ENCODE measurements at regions not wholly inside any gene's neighbourhood (a gene's known extent, or its start where the extent isn't known, plus 50 kb on each side); places are given as distances from the start of the nearest gene placed in this dataset.

- DNase-seq: no peak
These were observed 306.2 kb downstream of the MATN1 start for GRCh38 chr1:30417001-30417700.

GRCh38 chr1:30416221-30416820 lies 307.1 kb downstream of the MATN1 start:
- no peak for DNase-seq

DNA sequence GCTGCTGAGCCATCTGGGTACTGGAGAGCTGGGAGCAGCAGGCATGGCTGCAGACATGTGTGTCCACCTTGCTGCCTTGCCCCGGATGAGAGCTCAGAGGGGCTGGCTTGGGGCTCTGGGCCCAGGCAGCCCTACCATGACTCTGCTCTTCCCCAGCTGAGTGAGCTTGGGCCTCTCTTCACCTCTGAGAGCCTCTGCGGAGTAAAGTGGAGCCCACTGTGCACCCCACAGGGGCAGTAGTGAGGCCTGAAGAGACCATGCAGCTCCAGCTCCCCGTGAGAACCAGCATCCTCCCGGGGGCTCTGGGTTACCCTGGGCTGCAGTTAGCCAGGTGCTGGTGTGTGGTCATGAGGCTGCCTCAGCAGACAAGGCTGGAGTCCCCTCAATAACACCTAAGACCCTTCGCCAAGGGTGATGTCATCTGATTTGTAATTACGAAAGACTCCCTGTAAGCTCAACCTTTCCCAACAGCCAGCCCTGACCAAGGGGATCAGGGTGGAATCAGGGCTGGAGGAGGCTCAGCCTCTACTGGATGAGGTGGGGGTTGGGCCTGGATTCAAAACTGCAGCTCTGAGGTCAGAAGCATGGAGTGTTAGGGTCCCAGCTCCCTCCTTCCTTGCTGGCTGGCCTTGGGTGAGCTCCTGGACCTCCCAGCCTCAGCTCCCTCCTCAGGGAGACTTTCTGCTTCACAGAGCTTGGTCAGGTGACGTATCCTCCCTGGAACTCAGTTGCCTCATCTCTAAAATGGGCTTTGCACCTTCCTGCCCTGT lies 308.0 kb downstream of the MATN1 start:
- no peak for DNase-seq

- DNase-seq: no peak
These were observed 308.6 kb downstream of the MATN1 start for GRCh38 chr1:30414851-30415165.

- no peak for DNase-seq
These were observed 309.1 kb downstream of the MATN1 start for GRCh38 chr1:30414086-30414850.

GRCh38 chr1:30413606-30414005 lies 309.8 kb downstream of the MATN1 start:
- no peak for DNase-seq

GRCh38 chr1:30413111-30413440 lies 310.3 kb downstream of the MATN1 start:
- DNase-seq: no peak

DNA sequence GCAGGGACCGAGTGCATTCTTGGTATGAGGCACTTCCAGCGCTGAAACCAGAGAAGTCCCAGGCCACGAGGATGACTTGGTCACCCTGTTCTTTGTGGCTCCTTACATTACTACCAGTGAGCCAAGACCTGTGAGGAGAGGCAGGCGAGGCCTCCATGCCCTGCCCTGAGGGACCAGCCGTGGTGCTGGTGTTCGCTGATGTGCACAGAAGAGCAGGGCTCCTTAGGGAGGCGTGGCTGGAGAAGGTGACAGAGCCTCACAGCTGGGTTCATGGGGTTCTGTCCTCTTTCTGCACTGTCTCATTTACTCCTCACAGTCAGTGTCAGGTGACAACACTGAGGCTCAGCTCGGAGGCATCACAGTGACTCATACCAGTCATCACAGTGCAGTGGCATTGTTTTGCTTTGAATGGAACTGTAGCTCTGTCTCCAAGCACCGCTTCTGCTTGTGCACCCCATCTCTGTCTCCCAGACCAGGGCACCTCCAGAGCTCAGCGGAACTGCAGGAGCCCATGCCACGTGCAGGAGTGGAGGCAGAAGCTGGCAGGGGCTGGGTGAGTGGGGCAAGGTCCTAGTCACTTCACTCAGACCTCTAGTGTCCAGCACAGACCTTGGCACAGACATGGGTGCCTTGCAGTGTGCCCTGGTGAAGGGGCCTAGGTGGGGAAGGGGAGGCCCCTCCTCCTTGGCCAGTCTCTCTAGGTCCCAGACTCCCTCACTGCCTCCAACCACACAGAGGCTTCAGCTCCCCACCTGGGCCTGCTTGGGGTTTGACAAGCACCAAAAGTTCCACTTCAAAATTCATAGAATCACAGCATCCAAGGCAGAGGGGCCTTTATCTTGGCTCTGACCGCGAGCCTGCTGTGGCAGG lies 310.9 kb downstream of the MATN1 start:
- no peak for DNase-seq

DNA sequence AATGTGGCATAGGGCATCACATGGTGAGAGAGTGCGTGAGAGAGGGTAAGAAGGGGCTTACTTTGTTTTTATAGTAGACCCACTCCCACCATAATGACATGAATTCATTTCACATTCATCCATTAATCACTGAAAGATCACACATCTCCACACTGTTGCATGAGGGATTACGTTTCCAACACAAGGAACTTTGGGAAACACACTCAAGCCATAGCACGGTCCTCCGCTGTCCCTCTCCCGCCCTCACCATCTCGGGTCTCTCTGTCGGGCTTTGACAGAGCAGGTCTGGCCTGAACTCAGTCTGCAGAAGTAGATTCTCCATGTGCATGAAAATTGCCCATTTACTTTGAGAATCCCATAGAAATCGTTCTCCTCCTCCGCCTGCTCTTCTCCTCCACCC lies 312.2 kb downstream of the MATN1 start:
- DNase-seq: no peak

DNA sequence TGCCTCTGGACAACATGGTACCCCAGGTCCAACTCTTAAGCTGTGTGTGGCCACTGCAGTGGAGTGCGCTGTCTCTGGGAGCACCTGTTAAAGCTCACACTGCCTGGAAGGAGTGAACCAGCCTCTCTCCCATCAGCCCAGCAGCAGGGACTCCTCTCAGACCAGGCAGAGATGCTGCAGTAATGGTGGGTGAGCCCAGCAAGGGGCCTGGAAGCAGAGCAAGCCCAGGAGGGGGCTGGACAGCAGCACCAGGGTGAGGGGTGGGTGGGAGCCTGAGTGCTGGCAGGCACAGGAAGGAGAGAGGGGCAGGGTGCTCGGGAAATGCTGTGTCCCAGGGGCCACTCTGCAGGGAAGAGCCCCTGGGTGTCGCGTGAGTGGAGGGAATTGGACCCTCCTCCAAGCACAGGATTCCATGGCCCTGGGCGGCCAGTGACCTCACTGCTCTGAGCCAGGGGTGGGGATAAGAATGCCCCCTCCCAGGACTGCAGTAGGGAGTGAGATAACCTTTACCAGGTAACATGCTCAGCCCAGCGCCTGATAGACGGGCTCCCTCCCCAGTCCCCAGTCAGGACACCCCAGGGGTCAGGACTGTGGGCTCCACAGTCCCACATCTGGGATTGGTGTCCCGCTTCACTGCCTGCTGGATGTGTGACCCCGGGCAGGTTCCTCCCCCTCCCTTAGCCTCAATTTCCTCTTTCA lies 313.1 kb downstream of the MATN1 start:
- DNase-seq: no peak

DNA sequence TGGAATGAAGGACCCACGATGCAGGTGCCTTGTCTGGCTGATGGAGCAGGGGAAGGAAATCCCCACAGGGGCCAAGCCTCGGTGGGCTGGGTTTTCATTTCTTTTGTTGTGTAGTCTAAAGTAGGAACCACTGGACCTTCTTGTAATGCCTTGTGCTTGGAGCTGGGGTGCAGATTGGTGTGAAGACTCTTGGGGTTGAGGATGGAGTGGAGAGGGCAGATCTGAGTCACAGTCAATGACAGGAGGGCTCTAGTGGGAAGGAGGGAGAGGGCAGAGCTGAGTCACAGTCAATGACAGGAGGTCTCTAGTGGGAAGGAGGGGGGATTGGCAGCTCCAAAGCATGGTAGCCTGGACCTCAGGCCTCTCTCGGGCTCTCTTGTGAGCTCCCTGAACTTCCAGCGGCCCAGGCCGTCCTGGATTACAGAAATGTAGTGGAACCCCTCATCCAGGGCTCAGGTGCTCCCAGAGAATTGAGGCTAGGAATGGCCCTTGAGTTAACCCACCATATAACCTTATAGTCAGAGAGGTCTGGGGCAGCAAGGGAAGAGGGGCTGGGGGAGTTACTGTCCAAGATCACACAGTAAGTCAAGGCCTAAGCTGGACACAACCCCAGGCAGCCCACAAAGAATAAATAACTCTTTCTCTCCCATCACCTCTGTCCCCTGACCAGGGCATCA lies 313.8 kb downstream of the MATN1 start:
- DNase-seq: no peak

DNA sequence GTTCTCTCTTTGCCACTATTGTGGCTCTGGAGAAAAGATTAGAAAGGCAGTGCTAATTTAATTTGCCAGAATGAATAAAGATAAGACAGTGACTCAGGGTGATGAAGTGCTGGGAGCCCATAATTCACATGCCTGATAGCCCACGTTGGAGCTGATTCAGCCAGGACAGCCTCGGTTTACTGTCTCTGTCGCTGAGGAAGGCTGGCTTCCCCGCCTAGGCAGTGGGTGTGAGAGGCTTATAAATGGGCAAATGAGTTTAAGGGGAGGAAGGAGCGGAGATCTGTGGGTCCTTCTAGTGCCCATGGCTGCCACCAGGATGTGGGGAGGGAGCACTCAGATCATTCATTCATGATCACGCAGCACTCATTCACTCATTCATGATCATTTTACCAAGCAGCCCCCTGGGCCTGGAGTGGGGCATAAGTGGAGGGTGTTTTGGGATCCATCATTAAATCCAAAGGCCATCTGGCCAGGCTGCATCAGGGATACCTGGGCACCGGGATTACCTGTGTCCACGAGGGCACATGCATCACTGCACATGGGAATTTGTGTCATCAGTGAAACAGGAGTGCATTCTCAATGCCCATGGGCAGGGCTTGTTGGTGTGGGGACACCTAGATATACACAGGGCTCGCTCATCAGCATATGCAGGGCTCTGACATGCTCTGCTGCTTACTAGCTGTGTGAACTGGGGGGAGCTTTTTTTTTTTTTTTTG lies 315.4 kb downstream of the MATN1 start:
- DNase-seq: no peak

- DNase-seq: no peak
These were observed 316.2 kb downstream of the MATN1 start for GRCh38 chr1:30406996-30407864.

GRCh38 chr1:30405631-30406212 lies 317.7 kb downstream of the MATN1 start:
- DNase-seq: no peak

GRCh38 chr1:30405081-30405480 lies 318.3 kb downstream of the MATN1 start:
- DNase-seq: no peak

GRCh38 chr1:30404341-30404740 lies 319.0 kb downstream of the MATN1 start:
- DNase-seq: no peak

GRCh38 chr1:30403726-30404125 lies 319.7 kb downstream of the MATN1 start:
- DNase-seq: no peak

- DNase-seq: no peak
These were observed 320.2 kb downstream of the MATN1 start for GRCh38 chr1:30403061-30403645.

DNA sequence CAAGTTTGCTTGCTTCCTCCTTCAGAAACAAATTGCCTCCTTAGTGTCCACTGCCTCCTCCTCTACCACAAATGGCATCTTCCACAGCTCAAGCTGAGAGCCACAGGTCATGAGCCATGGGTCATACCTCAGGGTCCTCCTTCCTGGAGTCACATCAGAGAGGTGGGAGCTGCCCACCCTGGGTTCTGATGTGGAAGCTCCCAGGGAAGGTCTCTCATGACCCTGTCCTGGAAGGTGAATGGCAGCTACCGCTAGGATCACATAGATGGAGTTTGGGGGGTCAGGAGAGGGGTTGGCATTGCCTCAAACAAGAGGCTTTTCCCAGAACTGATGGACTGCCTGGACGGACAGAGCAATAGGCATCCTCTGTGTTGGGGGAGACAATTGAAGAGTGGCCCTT lies 321.4 kb downstream of the MATN1 start:
- DNase-seq: no peak

All from CD4-positive, alpha-beta T cell treated with Interleukin-21 for 1 hour (primary cell).